Activated T-helper 1 cell treated with anti-CD3 and anti-CD28 coated beads, Interleukin-12 subunit alpha, Interleukin-12 subunit beta, Interleukin-2, Interleukin-4 antibody, amounts not matched to agents 30 ng/mL and 10 ng/mL and 1 ng/mL, durations not matched to agents 14 hours and 24 hours and 36 hours (primary cell): ENCODE measurements at regions not wholly inside any gene's neighbourhood (a gene's known extent, or its start where the extent isn't known, plus 50 kb on each side); places are given as distances from the start of the nearest gene placed in this dataset.
"Not testable (repeated sequence)": the region's sequence is repeated elsewhere in the genome, so short reads cannot be mapped to it uniquely, and the experiment has no call there.

Experiments
- DNase-seq: peaks from one replicate; pipeline ENCODE4 v3.0.0; 2021; ENCODE audit warnings: low spot score
- H3K27ac Mint-ChIP-seq: one replicate; pipeline ENCODE4 v1.8.0; 2021; ENCODE audit warnings: mild to moderate bottlenecking, mixed read lengths
- H3K27me3 Mint-ChIP-seq: one replicate; pipeline ENCODE4 v1.8.0; 2022; ENCODE audit warnings: mild to moderate bottlenecking, moderate library complexity, mixed read lengths; ENCODE audit not compliant: insufficient read depth
- H3K36me3 Mint-ChIP-seq: one replicate; pipeline ENCODE4 v1.8.0; 2021; ENCODE audit warnings: low read depth, mixed read lengths
- H3K4me1 Mint-ChIP-seq: one replicate; pipeline ENCODE4 v1.8.0; 2021; ENCODE audit warnings: low read depth, mixed read lengths
- H3K4me3 Mint-ChIP-seq: one replicate; pipeline ENCODE4 v1.8.0; 2021; ENCODE audit warnings: mild to moderate bottlenecking, moderate library complexity, mixed read lengths
- H3K9me3 Mint-ChIP-seq: one replicate; pipeline ENCODE4 v1.8.0; 2021; ENCODE audit warnings: mixed read lengths
- intact Hi-C: fragments of 100-400 bp; cut with micrococcal nuclease; formaldehyde crosslinking; loops from one replicate; pipeline ENCODE4 v1.15.1; 2024

DNA sequence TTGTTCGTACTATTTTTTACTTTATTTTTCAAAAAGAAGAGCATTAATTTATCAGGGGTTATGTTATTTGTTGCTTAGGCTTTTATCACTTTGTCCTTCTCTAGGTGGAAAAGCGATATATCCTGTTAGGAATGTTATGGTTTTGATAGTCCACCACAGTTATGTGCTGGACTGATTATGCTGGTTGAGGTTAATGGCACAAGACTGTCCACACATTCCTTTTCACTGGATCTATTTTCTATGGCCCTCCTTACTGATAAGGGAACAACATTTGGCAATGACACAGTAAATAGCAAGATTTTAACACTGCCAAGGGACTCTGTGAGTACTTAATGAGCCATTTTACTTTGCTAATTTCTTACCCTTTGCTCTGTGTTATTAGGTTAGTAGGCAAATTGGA is 1212.3 kb downstream of the NXPH1 start:
- peaks cover 3% of the 10 kb centered on the region for H3K9me3 Mint-ChIP-seq
- H3K4me1 Mint-ChIP-seq = no peaks in the 10 kb centered on the region
- no peaks in the 10 kb centered on the region for H3K36me3 Mint-ChIP-seq
- intact Hi-C loops = no loop called here
- H3K4me3 Mint-ChIP-seq = no peak overlapping the region
- no peaks in the 10 kb centered on the region for H3K27me3 Mint-ChIP-seq
- H3K27ac Mint-ChIP-seq = no peak overlapping the region
- DNase-seq = no peak

DNA sequence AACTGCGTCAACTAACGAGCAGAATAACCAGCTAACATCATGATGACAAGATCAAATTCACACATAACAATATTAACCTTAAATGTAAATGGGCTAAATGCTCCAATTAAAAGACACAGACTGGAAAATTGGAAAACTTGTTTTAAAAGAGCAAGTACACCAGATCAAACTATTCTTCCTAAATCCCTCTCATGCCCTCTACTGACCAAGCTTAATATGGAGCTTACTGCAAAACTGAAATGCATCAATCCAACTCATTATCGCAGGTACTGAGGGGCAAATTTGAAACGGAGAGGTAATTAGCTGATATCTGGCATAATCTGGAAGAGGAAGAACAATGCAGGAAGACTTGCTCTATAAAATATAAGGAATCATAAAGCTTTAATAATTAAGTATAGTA is 1223.8 kb downstream of the NXPH1 start:
- H3K36me3 Mint-ChIP-seq = no peaks in the 10 kb centered on the region
- H3K27ac Mint-ChIP-seq = no peak overlapping the region
- no peak overlapping the region for H3K4me3 Mint-ChIP-seq
- no peak for DNase-seq
- H3K9me3 Mint-ChIP-seq = peaks cover 9% of the 10 kb centered on the region
- H3K27me3 Mint-ChIP-seq = no peaks in the 10 kb centered on the region
- intact Hi-C loops = no loop called here
- no peaks in the 10 kb centered on the region for H3K4me1 Mint-ChIP-seq

DNA sequence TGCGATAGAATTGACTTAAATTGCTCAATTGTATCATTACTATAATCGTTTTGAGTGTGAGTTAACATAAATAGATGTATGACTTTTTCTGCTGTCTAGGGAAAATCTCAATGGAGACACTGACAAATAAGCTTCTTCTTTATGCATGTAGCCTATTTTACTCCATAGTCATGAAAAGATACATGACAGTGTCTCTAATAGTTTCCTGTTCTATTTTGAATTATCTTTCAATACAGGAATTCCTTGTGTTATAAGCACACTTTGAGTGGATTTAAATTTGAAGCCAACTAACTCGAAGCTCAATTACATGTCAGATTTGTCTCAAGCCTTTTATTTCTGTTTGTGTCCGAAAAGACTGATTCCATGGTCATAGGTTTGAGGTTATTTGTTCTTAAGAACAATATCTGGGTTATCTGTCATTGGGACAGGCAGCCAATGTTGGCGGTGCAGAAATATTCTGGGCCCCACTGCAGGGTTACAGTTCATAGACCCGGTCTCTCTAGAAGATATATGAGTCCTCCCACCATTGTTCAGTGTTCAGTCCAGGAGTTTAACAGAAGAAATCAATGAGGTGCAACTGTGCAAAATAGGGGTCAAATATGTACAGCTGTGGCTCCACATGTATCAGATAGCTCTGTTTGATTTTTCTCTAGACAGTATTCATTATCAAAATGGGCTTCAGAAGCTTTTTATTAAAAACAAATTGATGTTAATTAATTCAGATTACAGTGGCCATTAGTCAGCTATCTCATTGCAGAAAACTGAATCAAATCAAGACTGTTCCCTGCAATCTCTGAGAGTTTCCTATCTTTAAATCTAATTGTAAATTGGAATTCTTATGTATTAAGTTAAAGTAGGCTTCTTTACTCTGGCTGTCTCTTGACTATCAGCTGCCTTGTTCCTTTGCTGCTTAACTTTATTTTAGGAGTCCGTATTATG is 1238.8 kb downstream of the NXPH1 start:
- H3K36me3 Mint-ChIP-seq = no peaks in the 10 kb centered on the region
- no peaks in the 10 kb centered on the region for H3K27me3 Mint-ChIP-seq
- no peak for DNase-seq
- H3K9me3 Mint-ChIP-seq = peaks cover 10% of the 10 kb centered on the region
- no peak overlapping the region for H3K27ac Mint-ChIP-seq
- intact Hi-C loops = no loop called here
- no peaks in the 10 kb centered on the region for H3K4me1 Mint-ChIP-seq
- no peak overlapping the region for H3K4me3 Mint-ChIP-seq

DNA sequence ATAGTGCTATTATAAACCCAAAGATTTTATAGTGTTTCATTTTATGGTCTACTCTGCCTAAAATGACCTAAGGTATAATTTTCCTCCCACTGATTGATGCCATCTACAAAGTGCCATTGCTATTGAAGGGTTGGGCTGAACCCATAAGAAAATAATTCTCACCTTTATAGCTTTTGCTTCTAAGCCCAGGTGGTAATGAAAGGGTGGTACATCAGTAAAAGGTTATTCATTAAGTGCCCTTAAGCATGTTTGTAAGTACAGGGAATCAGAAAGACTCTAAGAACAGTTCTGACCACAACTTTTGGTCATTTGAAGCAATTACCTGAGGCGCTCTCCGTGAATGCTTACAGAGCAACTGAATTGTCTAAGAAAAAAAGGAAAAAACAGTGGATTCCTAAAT is 1247.3 kb downstream of the NXPH1 start:
- intact Hi-C loops = no loop called here
- Mint-ChIP-seq H3K27ac (no peak overlapping the region), H3K27me3 (no peaks in the 10 kb centered on the region), H3K36me3 (no peaks in the 10 kb centered on the region), H3K4me1 (no peaks in the 10 kb centered on the region), H3K4me3 (no peak overlapping the region), H3K9me3 (peaks cover 4% of the 10 kb centered on the region)
- DNase-seq = no peak

DNA sequence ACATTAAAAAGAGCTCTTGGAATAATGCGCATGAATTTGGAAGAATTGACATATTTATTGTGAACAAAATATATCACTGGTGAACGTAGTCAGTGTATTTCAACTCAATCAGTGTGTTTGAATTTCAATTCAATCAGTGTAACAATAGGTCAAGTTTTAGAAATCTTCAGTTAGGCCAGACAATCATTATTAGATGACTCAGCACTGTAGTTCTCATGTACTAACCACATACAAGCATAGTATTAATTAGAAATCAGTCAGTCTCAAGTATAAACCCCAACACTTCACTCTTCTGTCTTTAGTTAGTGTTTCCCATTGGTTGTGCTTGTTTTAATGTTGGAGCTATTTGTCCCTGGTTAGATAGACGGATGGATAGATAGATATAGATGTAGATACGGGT is 1247.9 kb downstream of the NXPH1 start:
- no peak for DNase-seq
- peaks cover 4% of the 10 kb centered on the region for H3K9me3 Mint-ChIP-seq
- intact Hi-C loops = no loop called here
- no peaks in the 10 kb centered on the region for H3K4me1 Mint-ChIP-seq
- no peak overlapping the region for H3K27ac Mint-ChIP-seq
- H3K4me3 Mint-ChIP-seq = no peak overlapping the region
- no peaks in the 10 kb centered on the region for H3K36me3 Mint-ChIP-seq
- no peaks in the 10 kb centered on the region for H3K27me3 Mint-ChIP-seq

DNA sequence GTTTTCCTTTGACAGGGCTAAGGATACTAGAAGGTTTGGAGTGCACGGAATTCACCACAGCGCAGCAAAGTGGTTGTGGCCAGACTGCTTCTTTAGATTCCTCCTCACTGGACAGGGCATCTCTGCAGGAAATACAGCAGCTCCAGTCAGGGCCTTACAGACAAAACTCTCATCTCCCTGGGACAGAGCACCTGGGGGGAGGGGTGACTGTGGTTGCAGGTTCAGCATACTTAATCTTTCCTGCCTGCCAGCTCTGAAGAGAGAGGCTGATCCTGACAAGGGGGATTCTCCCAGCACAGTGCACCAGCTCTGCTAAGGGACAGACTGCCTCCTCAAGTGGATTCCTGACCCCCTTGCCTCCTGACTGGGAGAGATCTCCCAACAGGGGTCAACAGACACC is 1257.9 kb downstream of the NXPH1 start:
- no peaks in the 10 kb centered on the region for H3K27me3 Mint-ChIP-seq
- no peaks in the 10 kb centered on the region for H3K36me3 Mint-ChIP-seq
- no peak overlapping the region for H3K27ac Mint-ChIP-seq
- no peaks in the 10 kb centered on the region for H3K4me1 Mint-ChIP-seq
- intact Hi-C loops = no loop called here
- no peak overlapping the region for H3K4me3 Mint-ChIP-seq
- no peak for DNase-seq
- H3K9me3 Mint-ChIP-seq = peaks cover 23% of the 10 kb centered on the region

DNA sequence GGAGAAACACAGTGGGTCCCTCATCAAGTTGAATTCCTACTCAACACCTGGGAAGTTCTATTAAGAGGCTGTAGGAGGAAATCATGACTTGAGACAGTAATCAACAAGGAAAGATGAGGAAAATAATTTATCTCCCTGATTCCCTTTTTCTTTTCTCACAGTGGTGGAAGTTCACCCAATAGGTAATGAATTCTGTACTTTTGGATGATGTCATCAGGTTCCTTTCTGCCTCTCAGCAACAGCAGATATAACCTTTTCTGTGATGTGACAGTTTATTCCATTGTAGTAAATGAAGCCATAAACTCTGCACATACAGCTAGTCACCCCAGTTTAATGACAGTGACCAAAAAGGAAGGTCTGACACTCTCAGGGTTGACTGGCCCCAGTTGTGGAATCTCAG is 1265.0 kb downstream of the NXPH1 start:
- intact Hi-C loops = no loop called here
- Mint-ChIP-seq H3K4me3 (no peak overlapping the region), H3K9me3 (peaks cover 10% of the 10 kb centered on the region), H3K27ac (no peak overlapping the region), H3K36me3 (no peaks in the 10 kb centered on the region), H3K4me1 (no peaks in the 10 kb centered on the region), H3K27me3 (no peaks in the 10 kb centered on the region)
- DNase-seq = no peak

DNA sequence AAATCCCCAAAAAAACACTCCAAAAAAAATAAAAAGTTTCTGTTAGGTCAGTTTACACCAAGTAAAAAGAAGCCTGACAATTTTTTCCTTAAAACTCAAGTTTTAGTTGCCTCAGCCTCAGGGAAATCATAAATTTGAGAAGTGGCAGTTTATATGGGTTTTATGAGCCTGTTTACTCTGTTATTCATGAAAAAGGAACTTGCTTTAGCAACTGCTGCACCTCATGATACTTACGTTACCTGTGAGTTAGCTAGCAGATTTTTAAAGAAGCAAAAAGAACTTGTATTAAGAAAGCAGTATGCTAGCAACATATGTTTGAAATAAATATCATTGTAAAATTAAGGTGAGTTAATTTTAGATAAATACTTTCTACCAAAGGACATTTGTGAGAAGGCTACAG is 1264.5 kb upstream of the PHF14 start:
- no peak for DNase-seq
- H3K27ac Mint-ChIP-seq = no peak overlapping the region
- H3K4me1 Mint-ChIP-seq = no peaks in the 10 kb centered on the region
- no peaks in the 10 kb centered on the region for H3K36me3 Mint-ChIP-seq
- no peaks in the 10 kb centered on the region for H3K9me3 Mint-ChIP-seq
- no peaks in the 10 kb centered on the region for H3K27me3 Mint-ChIP-seq
- intact Hi-C loops = no loop called here
- no peak overlapping the region for H3K4me3 Mint-ChIP-seq

DNA sequence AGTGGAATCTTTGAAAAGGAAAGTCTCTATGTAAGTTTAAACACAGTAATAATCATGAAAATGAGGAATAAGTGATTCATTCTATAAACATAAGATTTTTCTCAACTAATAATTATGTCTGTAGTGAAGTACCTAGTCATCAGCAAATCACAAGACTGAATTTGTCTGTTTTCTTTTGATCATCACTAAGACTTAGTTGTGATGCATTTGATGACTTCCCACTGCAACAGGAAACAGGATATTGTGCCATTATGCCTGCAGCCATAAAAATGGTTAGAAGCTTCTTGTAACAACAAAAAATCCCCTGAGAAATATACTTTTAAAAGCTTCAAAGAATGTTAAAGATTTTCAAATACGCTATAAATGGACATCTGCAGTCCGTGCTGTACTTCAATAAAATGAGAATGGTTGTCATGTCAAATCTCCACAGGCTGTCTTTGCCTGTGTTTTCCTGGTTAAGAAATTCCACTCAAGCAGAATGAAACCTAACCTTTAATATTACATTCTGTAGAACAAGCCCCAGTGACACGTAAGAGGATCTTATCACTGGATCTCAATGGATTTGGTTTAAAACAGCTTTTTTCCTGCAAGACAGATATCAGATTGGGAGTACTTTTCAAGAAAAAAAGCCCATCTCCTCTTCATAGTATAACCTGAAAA is 1262.3 kb upstream of the PHF14 start:
- H3K4me1 Mint-ChIP-seq = no peaks in the 10 kb centered on the region
- H3K27ac Mint-ChIP-seq = no peak overlapping the region
- H3K4me3 Mint-ChIP-seq = no peak overlapping the region
- no peaks in the 10 kb centered on the region for H3K9me3 Mint-ChIP-seq
- H3K36me3 Mint-ChIP-seq = no peaks in the 10 kb centered on the region
- no peaks in the 10 kb centered on the region for H3K27me3 Mint-ChIP-seq
- DNase-seq = no peak
- intact Hi-C loops = no loop called here

DNA sequence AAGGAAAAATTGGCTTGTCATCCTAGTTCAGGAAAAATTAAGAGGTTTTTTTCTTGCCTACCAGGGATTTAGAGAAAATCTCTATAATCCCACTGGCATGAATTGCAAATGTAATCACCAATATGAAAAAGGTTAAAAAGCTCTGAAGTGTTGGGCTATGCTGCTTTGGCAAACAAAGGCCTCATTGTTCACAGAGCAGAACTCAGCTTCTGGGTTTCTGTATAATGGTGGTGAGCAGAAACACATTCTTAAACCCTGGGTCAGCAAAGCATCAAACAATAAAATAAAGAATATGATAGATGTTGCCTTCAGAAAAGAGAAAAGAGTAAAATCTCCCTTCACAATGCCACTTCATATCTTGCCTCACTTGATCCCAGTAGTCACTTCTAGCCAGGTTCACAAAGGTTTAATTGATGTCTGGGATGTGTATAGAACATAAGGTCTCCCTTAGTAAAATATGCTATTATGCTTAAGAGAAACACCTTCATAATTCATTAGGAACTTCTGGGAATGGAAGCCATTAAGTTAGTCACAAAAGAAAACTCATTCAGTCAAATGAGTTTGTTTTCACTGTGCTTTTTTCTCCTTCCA is 1255.5 kb upstream of the PHF14 start:
- H3K27ac Mint-ChIP-seq = no peak overlapping the region
- intact Hi-C loops = no loop called here
- no peak overlapping the region for H3K4me3 Mint-ChIP-seq
- no peaks in the 10 kb centered on the region for H3K4me1 Mint-ChIP-seq
- no peaks in the 10 kb centered on the region for H3K27me3 Mint-ChIP-seq
- H3K9me3 Mint-ChIP-seq = peaks cover 4% of the 10 kb centered on the region
- no peak for DNase-seq
- H3K36me3 Mint-ChIP-seq = no peaks in the 10 kb centered on the region

DNA sequence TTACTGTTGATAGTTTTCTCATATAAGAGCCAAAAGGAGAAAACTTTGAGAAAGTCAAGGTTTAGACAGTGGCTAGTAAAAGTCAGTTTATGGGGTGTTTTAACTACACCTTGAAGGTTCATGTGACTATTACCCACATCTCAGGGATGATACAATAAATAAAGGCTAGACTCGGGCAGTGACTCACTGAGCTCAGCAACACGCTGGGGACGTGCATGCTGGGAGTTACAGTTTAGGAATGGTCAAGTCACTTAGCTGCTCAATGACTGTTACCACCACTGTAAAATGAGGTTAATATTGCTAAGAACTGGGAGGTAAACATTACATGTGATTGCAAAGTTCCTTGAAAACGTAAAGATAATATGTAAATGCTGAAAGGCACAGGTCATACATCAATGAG is 1254.4 kb upstream of the PHF14 start:
- no peaks in the 10 kb centered on the region for H3K36me3 Mint-ChIP-seq
- intact Hi-C loops = no loop called here
- H3K27me3 Mint-ChIP-seq = no peaks in the 10 kb centered on the region
- no peak overlapping the region for H3K4me3 Mint-ChIP-seq
- DNase-seq = no peak
- H3K27ac Mint-ChIP-seq = no peak overlapping the region
- peaks cover 4% of the 10 kb centered on the region for H3K9me3 Mint-ChIP-seq
- H3K4me1 Mint-ChIP-seq = no peaks in the 10 kb centered on the region

DNA sequence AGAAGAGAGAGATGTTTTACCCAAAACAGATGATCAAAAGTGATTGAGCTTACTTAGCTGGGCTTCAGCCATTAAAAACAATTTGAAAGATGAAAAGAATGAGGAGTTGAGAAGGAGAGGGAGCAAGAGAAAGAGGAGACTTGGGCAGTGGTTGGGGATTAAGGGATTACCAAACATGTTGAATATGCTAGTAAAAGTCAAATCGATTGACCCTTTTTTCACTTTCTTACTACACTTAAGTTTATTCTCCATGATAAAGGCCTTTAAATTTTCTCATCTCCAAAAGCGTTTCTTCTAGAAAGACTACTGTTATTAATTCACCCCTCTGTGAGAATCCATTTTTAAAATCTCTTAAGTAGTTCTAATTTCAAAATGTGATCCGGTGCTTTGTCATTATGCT is 1254.0 kb upstream of the PHF14 start:
- peaks cover 4% of the 10 kb centered on the region for H3K9me3 Mint-ChIP-seq
- H3K27me3 Mint-ChIP-seq = no peaks in the 10 kb centered on the region
- H3K27ac Mint-ChIP-seq = no peak overlapping the region
- no peak overlapping the region for H3K4me3 Mint-ChIP-seq
- no peaks in the 10 kb centered on the region for H3K36me3 Mint-ChIP-seq
- no peak for DNase-seq
- no peaks in the 10 kb centered on the region for H3K4me1 Mint-ChIP-seq
- intact Hi-C loops = no loop called here

DNA sequence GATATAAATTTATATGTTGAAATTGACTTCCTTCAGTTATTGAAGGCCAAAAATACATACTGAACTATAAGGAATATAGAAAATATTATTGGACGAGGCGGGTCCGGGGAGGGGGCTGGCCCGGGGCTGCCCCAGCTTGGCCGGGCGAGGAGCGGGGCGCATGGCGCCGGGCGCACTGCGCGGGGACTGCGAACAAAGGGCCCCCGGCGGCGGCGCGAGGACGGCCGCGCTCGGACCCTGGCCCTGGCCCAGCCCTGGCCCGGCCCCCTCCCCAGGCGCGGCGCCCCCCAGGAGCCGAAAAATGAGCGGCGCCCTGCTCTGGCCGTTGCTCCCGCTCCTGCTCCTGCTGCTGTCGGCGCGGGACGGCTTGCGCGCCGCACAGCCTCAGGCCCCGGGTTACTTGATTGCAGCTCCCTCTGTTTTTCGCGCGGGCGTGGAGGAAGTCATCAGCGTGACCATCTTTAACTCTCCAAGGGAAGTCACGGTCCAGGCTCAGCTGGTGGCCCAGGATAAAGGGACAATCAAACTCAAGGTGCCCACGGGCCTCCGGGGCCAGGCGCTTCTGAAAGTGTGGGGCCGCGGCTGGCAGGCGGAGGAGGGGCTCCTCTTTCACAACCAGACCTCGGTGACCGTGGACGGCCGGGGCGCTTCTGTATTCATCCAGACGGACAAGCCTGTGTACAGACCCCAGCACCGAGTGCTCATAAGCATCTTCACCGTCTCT is 1247.6 kb upstream of the PHF14 start:
- H3K27ac Mint-ChIP-seq, H3K4me1 Mint-ChIP-seq, H3K36me3 Mint-ChIP-seq, H3K27me3 Mint-ChIP-seq, H3K4me3 Mint-ChIP-seq, DNase-seq, H3K9me3 Mint-ChIP-seq, intact Hi-C loops: not testable (repeated sequence)
